CD4-positive, alpha-beta memory T cell (primary cell): ENCODE measurements at regions not wholly inside any gene's neighbourhood (a gene's known extent, or its start where the extent isn't known, plus 50 kb on each side); places are given as distances from the start of the nearest gene placed in this dataset.
"Not testable (repeated sequence)": the region's sequence is repeated elsewhere in the genome, so short reads cannot be mapped to it uniquely, and the experiment has no call there.

Experiments used
- CTCF ChIA-PET: fragments of 350-600 bp; sonication (Branson Sonifier 250); formaldehyde crosslinking; loops from one replicate; lab custom pipeline; 2021; ENCODE audit warnings: inconsistent platforms; ENCODE audit not compliant: partially characterized antibody; lab: Charles Lee
- POLR2A ChIA-PET: fragments of 350-600 bp; sonication (Branson Sonifier 250); formaldehyde crosslinking; loops from one replicate; lab custom pipeline; 2021; ENCODE audit not compliant: partially characterized antibody; lab: Charles Lee
- DNase-seq, 5 donors: peaks; one replicate each; pipeline versions ENCODE4 v3.0.0 to v3.0.0-alpha.2; 2020 to 2022; ENCODE audit warnings: mixed read lengths in 1 of 5
- H3K27ac ChIP-seq: one replicate; pipeline ENCODE4 v1.7.0; 2013; ENCODE audit warnings: low read depth, low read length
- H3K27me3 ChIP-seq: 2 replicates; pipeline ENCODE4 v1.7.0; 2013; ENCODE audit warnings: mild to moderate bottlenecking, low read length, moderate library complexity; ENCODE audit not compliant: insufficient read depth
- H3K36me3 ChIP-seq: 2 replicates; pipeline ENCODE4 v1.7.0; 2013; ENCODE audit warnings: mild to moderate bottlenecking, low read length, moderate library complexity; ENCODE audit not compliant: insufficient read depth
- H3K4me1 ChIP-seq: 2 replicates; pipeline ENCODE4 v1.7.0; 2013; ENCODE audit warnings: mild to moderate bottlenecking, low read length, moderate library complexity; ENCODE audit not compliant: insufficient read depth
- H3K4me3 ChIP-seq, 2 donors: one replicate each; pipeline ENCODE4 v1.7.0; 2013; ENCODE audit warnings: low read length in 2 of 2, mild to moderate bottlenecking in 1 of 2
- H3K9me3 ChIP-seq, 2 donors: one replicate each; pipeline ENCODE4 v1.7.0; 2013; ENCODE audit warnings: low read length in 2 of 2, control low read depth in 1 of 2; ENCODE audit not compliant: control insufficient read depth in 1 of 2
- H3K27ac Mint-ChIP-seq, 7 donors: one replicate each; pipeline ENCODE4 v1.8.0; 2020 to 2021; ENCODE audit warnings: mixed read lengths in 7 of 7, mild to moderate bottlenecking in 6 of 7, inconsistent platforms in 3 of 7, moderate library complexity in 3 of 7
- H3K27me3 Mint-ChIP-seq, 2 donors: one replicate each; pipeline ENCODE4 v1.8.0; 2020 to 2021; ENCODE audit warnings: mixed read lengths in 2 of 2
- H3K36me3 Mint-ChIP-seq, 2 donors: one replicate each; pipeline ENCODE4 v1.8.0; 2020 to 2021; ENCODE audit warnings: mixed read lengths in 2 of 2, inconsistent platforms in 1 of 2, mild to moderate bottlenecking in 1 of 2
- H3K4me1 Mint-ChIP-seq, 4 donors: one replicate each; pipeline ENCODE4 v1.8.0; 2020 to 2021; ENCODE audit warnings: mixed read lengths in 4 of 4, mild to moderate bottlenecking in 1 of 4
- H3K4me3 Mint-ChIP-seq, 8 donors: one replicate each; pipeline ENCODE4 v1.8.0; 2020 to 2021; ENCODE audit warnings: mixed read lengths in 8 of 8, mild to moderate bottlenecking in 7 of 8, moderate library complexity in 6 of 8, inconsistent platforms in 3 of 8
- H3K9me3 Mint-ChIP-seq, 8 donors: one replicate each; pipeline ENCODE4 v1.8.0; 2020 to 2021; ENCODE audit warnings: mixed read lengths in 8 of 8, mild to moderate bottlenecking in 5 of 8, inconsistent platforms in 3 of 8, moderate library complexity in 1 of 8
- intact Hi-C: fragments of 100-400 bp; cut with micrococcal nuclease; formaldehyde crosslinking; loops from one replicate; pipeline ENCODE4 v1.15.1; 2023

DNA sequence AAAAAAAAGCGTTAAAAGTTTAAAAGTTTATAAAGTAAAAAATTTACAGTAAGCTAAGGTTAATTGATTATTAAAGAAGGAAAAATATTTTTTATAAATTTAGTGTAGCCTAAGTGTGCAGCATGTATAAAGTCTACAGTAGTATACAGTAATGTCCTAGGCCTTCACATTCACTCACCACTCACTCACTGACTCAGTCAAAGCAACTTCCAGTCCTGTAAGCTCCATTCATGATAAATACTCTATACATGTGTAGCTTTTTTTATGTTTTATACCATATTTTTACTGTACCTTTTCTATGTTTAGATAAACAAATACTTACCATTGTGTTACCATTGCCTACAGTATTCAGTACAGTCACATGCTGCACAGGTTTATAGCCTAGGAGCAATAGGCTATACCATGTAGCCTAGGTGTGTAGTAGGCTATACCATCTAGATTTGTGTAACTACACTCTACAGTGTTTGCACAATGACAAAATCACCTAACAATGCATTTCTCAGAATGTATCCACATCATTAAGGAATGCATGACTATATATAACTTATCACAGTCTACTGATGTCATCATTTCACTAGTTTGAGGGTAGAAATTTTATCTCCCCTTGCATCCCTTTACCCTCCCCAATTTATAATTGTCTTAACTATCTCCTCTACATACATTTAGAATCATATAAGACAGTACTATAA, 158.4 kb upstream of the USP9X start:
- CTCF ChIA-PET, DNase-seq, H3K27ac Mint-ChIP-seq, H3K27me3 ChIP-seq, H3K27ac ChIP-seq, POLR2A ChIA-PET, H3K4me1 ChIP-seq, H3K36me3 ChIP-seq, H3K4me1 Mint-ChIP-seq, H3K9me3 ChIP-seq, H3K4me3 Mint-ChIP-seq, intact Hi-C loops, H3K4me3 ChIP-seq, H3K27me3 Mint-ChIP-seq: not testable (repeated sequence)
- Mint-ChIP-seq H3K9me3 (peaks cover 0 to 28% (median 16%) of the 10 kb centered on the region in 8 donors), H3K36me3 (peaks cover 0 to 13% of the 10 kb centered on the region in 2 donors)

DNA sequence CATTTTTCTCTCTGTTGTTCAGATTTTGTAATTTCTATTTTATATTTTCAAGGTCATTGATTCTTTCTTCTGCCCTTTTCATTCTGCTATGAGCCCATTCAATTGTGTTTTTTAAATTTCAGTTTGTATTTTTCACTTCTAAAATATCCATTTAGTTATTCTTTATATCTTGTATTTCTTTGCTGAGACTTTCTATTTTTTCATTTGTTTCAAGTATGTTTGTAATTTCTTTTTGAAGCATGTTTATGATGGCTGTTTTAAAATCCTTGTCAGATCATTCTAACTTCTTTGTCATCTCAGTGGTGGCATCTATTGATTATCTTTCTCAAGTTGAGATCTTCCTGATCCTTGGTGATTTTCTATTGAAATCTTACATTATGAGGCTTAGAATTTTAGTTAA, 157.2 kb upstream of the USP9X start:
- Mint-ChIP-seq H3K36me3 (peaks cover 0 to 13% of the 10 kb centered on the region in 2 donors), H3K9me3 (peaks cover 0 to 22% (median 15%) of the 10 kb centered on the region in 8 donors)

DNA sequence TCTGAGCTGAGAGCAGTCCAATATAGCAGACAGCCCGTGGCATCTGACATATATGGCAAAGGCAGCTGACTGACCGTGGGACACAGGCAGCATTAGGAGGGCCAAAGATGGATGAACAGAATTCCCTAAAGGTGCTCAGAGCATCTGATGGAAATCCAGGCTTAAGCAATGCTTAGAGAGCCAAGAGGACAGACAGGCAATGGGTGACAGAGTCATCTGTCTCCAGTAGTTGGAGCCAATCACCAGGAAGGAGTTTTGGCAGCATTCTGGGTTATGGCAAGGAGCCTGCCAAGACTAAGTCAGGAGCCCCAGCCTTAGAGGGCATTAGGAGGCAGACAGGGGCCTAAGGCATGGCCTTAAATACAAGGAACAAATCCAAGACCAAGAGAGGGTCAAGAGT, 153.3 kb upstream of the USP9X start:
- peaks cover 0 to 13% of the 10 kb centered on the region in 2 donors for H3K36me3 Mint-ChIP-seq
- intact Hi-C loops = loop anchor here (5.0 kb wide), 2 partner anchors 155 to 185 kb away; partner anchors contain the start of gene USP9X
- H3K4me1 Mint-ChIP-seq = peaks cover 11 to 24% (median 15%) of the 10 kb centered on the region in 4 donors
- H3K4me1 ChIP-seq = peaks cover 16% of the 10 kb centered on the region
- H3K27ac Mint-ChIP-seq = peak overlapping the region in 5 of 7 donors; percentile 11 to 72 (median 40)
- POLR2A ChIA-PET = interaction anchor here (2.8 kb wide), 1 partner anchor 153 kb away, joined by 15 read pairs; the partner anchor contains the start of gene USP9X
- no peak for DNase-seq
- H3K9me3 Mint-ChIP-seq = peaks cover 0 to 24% (median 15%) of the 10 kb centered on the region in 8 donors
- no peak overlapping the region for H3K27ac ChIP-seq
- no peaks in the 10 kb centered on the region for H3K27me3 Mint-ChIP-seq
- H3K27me3 ChIP-seq = no peaks in the 10 kb centered on the region
- no peak overlapping the region for H3K4me3 ChIP-seq
- H3K4me3 Mint-ChIP-seq = peak overlapping the region in 6 of 8 donors; percentile 5 to 57 (median 20)
- CTCF ChIA-PET = no interaction called here
- no peaks in the 10 kb centered on the region for H3K36me3 ChIP-seq
- H3K9me3 ChIP-seq = no peaks in the 10 kb centered on the region

More for the DNA sequence above, 157.2 kb upstream of the USP9X start:
- ChIA-PET POLR2A (no interaction called here), CTCF (no interaction called here)
- H3K27ac Mint-ChIP-seq = no peak overlapping the region
- no peak for DNase-seq
- no peaks in the 10 kb centered on the region for H3K27me3 Mint-ChIP-seq
- no peak overlapping the region for H3K27ac ChIP-seq
- no peaks in the 10 kb centered on the region for H3K36me3 ChIP-seq
- H3K4me3 Mint-ChIP-seq = no peak overlapping the region
- H3K27me3 ChIP-seq = no peaks in the 10 kb centered on the region
- no peaks in the 10 kb centered on the region for H3K9me3 ChIP-seq
- intact Hi-C loops = no loop called here
- H3K4me1 Mint-ChIP-seq = peaks cover 2 to 14% (median 9%) of the 10 kb centered on the region in 4 donors
- H3K4me1 ChIP-seq = peaks cover 9% of the 10 kb centered on the region
- H3K4me3 ChIP-seq = no peak overlapping the region

DNA sequence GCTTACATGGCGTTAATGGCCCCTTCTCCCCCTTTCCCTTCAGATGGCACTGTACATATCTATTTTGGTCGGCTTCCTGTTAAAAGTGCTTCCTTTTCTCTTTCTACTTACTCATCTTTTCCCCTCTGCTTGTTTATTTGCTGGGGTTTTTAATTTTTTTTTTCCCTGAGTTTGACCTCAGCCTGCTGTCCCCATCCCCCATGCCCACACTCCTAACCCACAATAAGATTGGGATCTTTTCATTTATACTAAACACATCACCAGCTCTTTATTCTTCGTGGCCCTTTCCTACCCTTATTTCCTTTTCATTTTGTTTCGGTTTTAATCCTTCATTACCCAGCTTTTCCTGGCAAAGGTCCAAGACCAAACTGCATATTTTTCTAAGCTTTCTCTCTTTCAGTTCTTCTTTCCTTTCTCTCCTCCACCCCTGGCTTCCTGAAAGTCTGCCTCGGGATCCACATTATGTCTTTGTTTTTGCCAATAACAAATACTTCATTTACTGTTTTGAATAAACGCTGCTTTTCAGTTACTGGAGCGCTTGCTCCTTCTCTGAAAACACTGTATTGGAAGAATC, 152.0 kb upstream of the USP9X start:
- POLR2A ChIA-PET = interaction anchor here (0.6 to 2.8 kb wide), 2 partner anchors 80 to 151 kb away, joined by 3 to 15 read pairs; partner anchors contain the start of gene USP9X
- H3K4me1 Mint-ChIP-seq = peaks cover 11 to 24% (median 15%) of the 10 kb centered on the region in 4 donors

DNA sequence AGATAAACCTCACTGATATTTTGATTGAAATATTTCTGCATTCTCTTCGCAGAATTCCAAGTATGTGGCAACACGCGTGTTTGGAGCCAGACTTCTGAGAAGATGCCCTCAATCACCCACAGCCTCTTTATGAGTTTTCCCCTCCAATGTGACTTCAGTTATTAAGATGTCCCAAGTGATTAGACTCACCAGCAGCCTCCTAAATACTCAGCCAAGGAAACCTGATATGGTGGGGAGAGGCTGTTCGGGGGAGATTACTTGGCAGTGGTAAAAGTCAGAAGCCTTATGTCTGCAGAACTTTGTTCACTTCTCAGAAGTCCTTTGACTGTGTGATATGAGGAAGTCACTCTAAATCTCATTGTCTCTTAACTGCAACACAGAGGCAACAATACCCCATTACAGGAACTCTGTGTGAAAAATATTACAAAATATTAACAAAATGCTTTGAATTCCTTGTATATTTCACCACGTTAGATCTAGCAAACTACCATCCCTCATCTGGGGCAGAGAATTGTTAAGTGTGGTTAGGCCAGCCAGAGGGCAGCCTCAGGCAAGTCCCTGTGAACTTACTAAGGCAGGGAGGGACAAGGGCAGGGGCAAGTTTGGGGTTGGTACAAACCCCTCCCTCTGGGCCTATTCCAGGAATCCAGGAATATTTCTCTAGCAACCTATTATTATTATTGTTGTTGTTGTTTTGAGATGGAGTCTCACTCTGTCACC, 151.4 kb upstream of the USP9X start:
- H3K9me3 ChIP-seq = no peaks in the 10 kb centered on the region
- peak overlapping the region in 1 of 2 donors; percentile 18 for H3K4me3 ChIP-seq
- intact Hi-C loops = loop anchor here (5.0 kb wide), 2 partner anchors 153 to 183 kb away; partner anchors contain the start of gene USP9X
- Mint-ChIP-seq H3K27ac (peak overlapping the region; percentile 77 to 96 (median 89)), H3K36me3 (no peaks in the 10 kb centered on the region), H3K27me3 (no peaks in the 10 kb centered on the region), H3K4me3 (peak overlapping the region; percentile 81 to 91 (median 88)), H3K9me3 (peaks cover 0 to 6% (median 0%) of the 10 kb centered on the region in 8 donors), H3K4me1 (peaks cover 11 to 24% (median 15%) of the 10 kb centered on the region in 4 donors)
- H3K27me3 ChIP-seq = no peaks in the 10 kb centered on the region
- CTCF ChIA-PET = no interaction called here
- H3K27ac ChIP-seq = peak overlapping the region; percentile 38
- H3K36me3 ChIP-seq = no peaks in the 10 kb centered on the region
- peak in 2 of 5 donors; percentile 3 to 5 for DNase-seq
- H3K4me1 ChIP-seq = peaks cover 16% of the 10 kb centered on the region
- POLR2A ChIA-PET = interaction anchor here (2.8 kb wide), 1 partner anchor 151 kb away, joined by 15 read pairs; the partner anchor contains the start of gene USP9X

More for the DNA sequence above, 152.0 kb upstream of the USP9X start:
- peaks cover 0 to 3% of the 10 kb centered on the region in 2 donors for H3K36me3 Mint-ChIP-seq
- intact Hi-C loops = loop anchor here (5.0 kb wide), 2 partner anchors 154 to 184 kb away; partner anchors contain the start of gene USP9X
- Histone ChIP-seq H3K4me1 (peaks cover 16% of the 10 kb centered on the region), H3K27ac (peak overlapping the region; percentile 38), H3K27me3 (no peaks in the 10 kb centered on the region), H3K4me3 (peak overlapping the region in 1 of 2 donors; percentile 18), H3K36me3 (no peaks in the 10 kb centered on the region), H3K9me3 (no peaks in the 10 kb centered on the region)
- H3K27me3 Mint-ChIP-seq = no peaks in the 10 kb centered on the region
- CTCF ChIA-PET = no interaction called here
- H3K4me3 Mint-ChIP-seq = peak overlapping the region; percentile 81 to 91 (median 88)
- peak overlapping the region; percentile 77 to 96 (median 89) for H3K27ac Mint-ChIP-seq
- DNase-seq = peak; percentile 26 to 54 (median 28)
- H3K9me3 Mint-ChIP-seq = peaks cover 0 to 12% (median 4%) of the 10 kb centered on the region in 8 donors

DNA sequence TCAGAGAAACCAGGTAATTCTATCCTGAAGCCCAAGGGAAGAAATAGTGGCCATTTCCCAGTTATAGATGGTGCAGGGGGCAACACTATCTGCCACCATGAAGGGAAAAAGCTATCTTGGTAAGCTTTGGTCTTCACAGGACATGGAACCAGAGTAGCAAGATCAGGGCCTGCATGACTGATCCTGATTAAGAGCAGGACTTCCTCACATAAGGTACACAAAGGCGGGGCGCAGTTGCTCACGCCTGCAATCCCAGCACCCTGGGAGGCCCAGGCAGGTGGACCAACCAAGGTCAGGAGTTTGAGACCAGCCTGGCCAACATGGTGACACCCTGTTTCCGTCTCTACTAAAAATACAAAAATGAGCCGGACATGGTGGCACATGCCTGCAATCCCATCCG, 148.4 kb upstream of the USP9X start:
- no peak for DNase-seq
- Histone ChIP-seq H3K36me3 (no peaks in the 10 kb centered on the region), H3K27me3 (no peaks in the 10 kb centered on the region), H3K4me3 (no peak overlapping the region), H3K9me3 (no peaks in the 10 kb centered on the region), H3K4me1 (peaks cover 16% of the 10 kb centered on the region), H3K27ac (no peak overlapping the region)
- Mint-ChIP-seq H3K27me3 (no peaks in the 10 kb centered on the region), H3K36me3 (no peaks in the 10 kb centered on the region), H3K9me3 (peaks cover 0 to 2% (median 0%) of the 10 kb centered on the region in 8 donors), H3K4me3 (no peak overlapping the region), H3K27ac (no peak overlapping the region), H3K4me1 (peaks cover 11 to 23% (median 15%) of the 10 kb centered on the region in 4 donors)
- ChIA-PET CTCF (no interaction called here), POLR2A (no interaction called here)
- intact Hi-C loops = no loop called here
